Psoas muscle (tissue), 7 donors: ENCODE measurements at regions not wholly inside any gene's neighbourhood (a gene's known extent, or its start where the extent isn't known, plus 50 kb on each side); places are given as distances from the start of the nearest gene placed in this dataset.
A peak's percentile ranks its signal among the peaks of the same experiment; 100 is the strongest.

Experiments
- ATAC-seq, 4 donors: fragments of 200-7000 bp; cut with Tn5 transposase; one replicate each; pipeline ENCODE4 v1.9.1; 2020; ENCODE audit warnings: moderate library complexity in 3 of 4, mild to moderate bottlenecking in 2 of 4
- DNase-seq, 2 donors: peaks; one replicate each; pipeline ENCODE4 v3.0.0-alpha.2; 2020
- H3K27ac ChIP-seq: fragments of 200-600 bp; one replicate; pipeline ENCODE4 v1.8.0; 2022
- H3K27me3 ChIP-seq, 3 donors: fragments of 200-600 bp in 1 of 3; one replicate each; pipeline versions ENCODE4 v1.6.1 to v1.8.0; 2013 to 2022; ENCODE audit warnings: low read length in 2 of 3, mild to moderate bottlenecking in 2 of 3, moderate library complexity in 1 of 3; ENCODE audit not compliant: insufficient read depth in 3 of 3
- H3K36me3 ChIP-seq, 2 donors: fragments of 200-600 bp in 1 of 2; one replicate each; pipeline versions ENCODE4 v1.6.1 to v1.8.0; 2013 to 2022; ENCODE audit warnings: low read depth in 1 of 2, mild to moderate bottlenecking in 1 of 2, moderate library complexity in 1 of 2; ENCODE audit not compliant: insufficient read depth in 1 of 2
- H3K4me1 ChIP-seq: fragments of 200-600 bp; one replicate; pipeline ENCODE4 v1.8.0; 2022
- H3K4me3 ChIP-seq: fragments of 200-600 bp; one replicate; pipeline ENCODE4 v1.8.0; 2022; ENCODE audit warnings: mild to moderate bottlenecking
- H3K9me3 ChIP-seq: fragments of 200-600 bp; one replicate; pipeline ENCODE4 v1.8.0; 2022
- CTCF ChIP-seq: fragments of 200-600 bp; IDR thresholded peaks from one replicate; pipeline ENCODE4 v1.8.0; 2022; ENCODE audit warnings: antibody characterized with exemption
- WGBS, 3 donors: extraction: QIAGEN DNeasy Blood & Tissue Kit; methylation state at CpG; one replicate each; pipeline versions ENCODE4 v1.1.6 to v1.1.7; 2013; 5-methylcytosine and 5-hydroxymethylcytosine counted together
- intact Hi-C, 2 donors: fragments of 100-400 bp; cut with DNase I; formaldehyde crosslinking; loops; one replicate each; pipeline versions ENCODE4 v1.11.0 to v1.14.2; 2022
- donor health status: healthy with polysubstance abuse.
- donor health status: DM: no; HTN: no; CAD: no; lungs with moderate emphysema.
- donor health status: Bipolar disorder and iron deficiency.
- donor health status: healthy.
- donor health status: DM: yes; HTN: yes; CAD: no.
- donor health status: DM: no; HTN: no; CAD: no.
- donor health status: DM: yes; HTN: yes; CAD: no.

GRCh38 chr1:193656841-193657240 is 470.4 kb upstream of the B3GALT2 start:
- TF ChIP-seq CTCF = no peak
- H3K36me3 ChIP-seq = no peaks in the 10 kb centered on the region
- DNase-seq (no peak), ATAC-seq (no peak)
- no peak overlapping the region for H3K4me3 ChIP-seq
- no peak overlapping the region for H3K27ac ChIP-seq
- no peaks in the 10 kb centered on the region for H3K27me3 ChIP-seq
- H3K4me1 ChIP-seq = no peaks in the 10 kb centered on the region
- 73 to 83% (median 79%) methylated on average over 2 of the region's 2 CpGs for WGBS, 3 donors
- intact Hi-C loops = no loop called here
- peaks cover 6% of the 10 kb centered on the region for H3K9me3 ChIP-seq

GRCh38 chr1:193654951-193655735 is 468.7 kb upstream of the B3GALT2 start:
- WGBS, 3 donors = 24 to 55% (median 45%) methylated on average over 2 of the region's 2 CpGs
- Histone ChIP-seq H3K27me3 (no peaks in the 10 kb centered on the region), H3K4me1 (no peaks in the 10 kb centered on the region), H3K27ac (no peak overlapping the region), H3K4me3 (no peak overlapping the region), H3K9me3 (peaks cover 6% of the 10 kb centered on the region), H3K36me3 (no peaks in the 10 kb centered on the region)
- no peak for TF ChIP-seq CTCF
- intact Hi-C loops = no loop called here
- ATAC-seq (peak in 1 of 4 donors; percentile 45), DNase-seq (no peak)

- intact Hi-C loops = no loop called here
- no peak overlapping the region for H3K4me3 ChIP-seq
- H3K9me3 ChIP-seq = peaks cover 6% of the 10 kb centered on the region
- 80 to 96% (median 84%) methylated on average over 3 of the region's 3 CpGs for WGBS, 3 donors
- no peaks in the 10 kb centered on the region for H3K36me3 ChIP-seq
- DNase-seq = no peak
- TF ChIP-seq CTCF = no peak
- no peak overlapping the region for H3K27ac ChIP-seq
- no peak for ATAC-seq
- H3K4me1 ChIP-seq = no peaks in the 10 kb centered on the region
- H3K27me3 ChIP-seq = no peaks in the 10 kb centered on the region
These were observed 463.2 kb upstream of the B3GALT2 start for GRCh38 chr1:193649587-193649986.

- H3K4me3 ChIP-seq = no peak overlapping the region
- intact Hi-C loops = no loop called here
- no peak for TF ChIP-seq CTCF
These were observed 448.5 kb upstream of the B3GALT2 start for GRCh38 chr1:193634876-193635275.

GRCh38 chr1:193634470-193634869 is 448.1 kb upstream of the B3GALT2 start:
- no peak overlapping the region for H3K27ac ChIP-seq
- no peak for ATAC-seq
- no peaks in the 10 kb centered on the region for H3K9me3 ChIP-seq
- 49 to 76% (median 64%) methylated on average over 2 of the region's 2 CpGs for WGBS, 3 donors
- TF ChIP-seq CTCF = no peak
- no peaks in the 10 kb centered on the region for H3K27me3 ChIP-seq
- no peaks in the 10 kb centered on the region for H3K36me3 ChIP-seq
- H3K4me3 ChIP-seq = no peak overlapping the region
- no peaks in the 10 kb centered on the region for H3K4me1 ChIP-seq
- no peak for DNase-seq
- intact Hi-C loops = no loop called here

More at GRCh38 chr1:193634876-193635275, 448.5 kb upstream of the B3GALT2 start:
- H3K4me1 ChIP-seq = no peaks in the 10 kb centered on the region
- no peaks in the 10 kb centered on the region for H3K27me3 ChIP-seq
- H3K9me3 ChIP-seq = no peaks in the 10 kb centered on the region
- DNase-seq = no peak
- H3K27ac ChIP-seq = no peak overlapping the region
- ATAC-seq = no peak
- H3K36me3 ChIP-seq = no peaks in the 10 kb centered on the region
- 76 to 86% (median 86%) methylated on average over 1 of the region's 1 CpG for WGBS, 3 donors
